GM18511 (cell line): ENCODE measurements at regions not wholly inside any gene's neighbourhood (a gene's known extent, or its start where the extent isn't known, plus 50 kb on each side); places are given as distances from the start of the nearest gene placed in this dataset.

Experiments
- ATAC-seq: cut with Tn5 transposase; IDR thresholded peaks from one replicate; pipeline ENCODE4 v1.9.1; 2021; ENCODE audit warnings: mild to moderate bottlenecking, moderate library complexity; ENCODE audit not compliant: unreplicated experiment

DNA sequence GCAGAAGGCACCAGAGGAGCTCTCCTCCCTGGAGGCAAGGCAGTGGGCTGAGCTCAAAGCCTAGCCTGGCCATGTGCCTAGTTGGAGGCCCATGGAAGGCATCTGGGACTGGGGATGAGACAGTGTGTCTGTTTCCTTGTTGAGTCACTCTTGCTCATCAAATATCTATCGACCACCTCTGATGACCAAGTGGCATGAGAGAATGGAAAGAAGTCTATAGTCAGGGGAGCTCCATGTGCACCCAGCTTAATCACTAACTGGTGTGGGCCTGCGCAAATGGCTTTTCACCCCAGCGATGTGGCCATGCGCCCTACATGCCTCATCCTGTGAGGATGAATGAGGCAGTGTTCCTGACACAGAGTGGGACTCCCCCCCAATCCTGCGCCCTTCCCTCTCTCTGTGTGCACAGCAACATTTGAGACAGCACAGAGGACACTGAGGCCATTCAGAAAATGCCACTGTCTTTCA lies 229.9 kb downstream of the RPS24 start:
- ATAC-seq: no peak

DNA sequence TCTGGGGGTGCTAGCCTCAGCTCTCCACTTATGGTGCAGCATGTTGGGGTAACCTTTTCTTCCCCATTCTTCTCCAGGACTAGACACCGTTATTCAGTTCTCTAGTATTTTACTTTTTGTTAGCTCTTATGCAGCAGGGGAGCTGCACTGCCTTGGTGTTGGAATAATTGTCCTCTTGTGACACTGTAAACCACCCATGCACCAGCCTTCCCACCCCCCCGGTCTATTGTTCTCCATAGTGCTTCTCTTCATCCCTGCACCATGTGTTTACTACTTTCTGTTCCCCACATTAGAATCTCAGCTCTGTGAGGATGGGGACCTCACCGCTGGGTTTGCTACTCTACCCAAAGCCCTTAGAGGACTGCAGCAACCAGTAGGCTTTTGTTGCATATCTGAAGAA lies 230.7 kb downstream of the RPS24 start:
- ATAC-seq: no peak

DNA sequence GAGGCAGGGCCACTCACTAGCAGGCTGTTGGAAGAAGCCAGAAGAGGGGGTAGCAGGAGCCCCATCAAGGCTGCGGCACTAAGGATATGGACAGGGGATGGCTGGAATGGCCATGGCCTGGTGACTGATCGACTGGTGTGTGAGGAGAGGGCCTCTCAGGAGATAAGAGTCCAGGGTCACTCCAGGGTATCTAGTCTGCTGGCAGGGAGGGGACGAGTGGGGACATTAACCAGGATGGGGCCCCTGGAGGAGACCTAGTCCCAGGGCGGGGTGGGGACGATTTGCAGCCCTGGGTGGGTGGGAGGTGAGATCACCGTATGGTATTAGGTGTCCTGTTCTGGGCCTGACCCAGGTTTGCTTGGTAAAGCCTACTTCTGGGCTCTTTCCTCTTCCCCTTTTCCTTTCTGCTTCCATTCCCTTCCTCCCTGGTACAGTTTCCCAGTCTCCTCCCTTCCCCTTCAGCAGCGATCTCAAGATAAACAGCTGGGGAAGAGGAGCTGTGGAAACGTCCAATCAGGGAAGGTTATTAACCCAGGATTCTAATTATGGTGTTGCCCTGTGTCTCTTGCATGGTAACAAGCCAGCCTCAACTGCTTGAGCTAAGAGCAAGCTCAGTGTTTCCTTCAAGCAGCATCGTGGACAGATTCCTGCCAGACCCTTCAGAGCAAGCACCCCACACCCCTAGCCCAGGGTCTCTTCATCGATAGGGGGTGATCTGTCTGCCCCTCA lies 233.2 kb downstream of the RPS24 start:
- ATAC-seq: no peak

DNA sequence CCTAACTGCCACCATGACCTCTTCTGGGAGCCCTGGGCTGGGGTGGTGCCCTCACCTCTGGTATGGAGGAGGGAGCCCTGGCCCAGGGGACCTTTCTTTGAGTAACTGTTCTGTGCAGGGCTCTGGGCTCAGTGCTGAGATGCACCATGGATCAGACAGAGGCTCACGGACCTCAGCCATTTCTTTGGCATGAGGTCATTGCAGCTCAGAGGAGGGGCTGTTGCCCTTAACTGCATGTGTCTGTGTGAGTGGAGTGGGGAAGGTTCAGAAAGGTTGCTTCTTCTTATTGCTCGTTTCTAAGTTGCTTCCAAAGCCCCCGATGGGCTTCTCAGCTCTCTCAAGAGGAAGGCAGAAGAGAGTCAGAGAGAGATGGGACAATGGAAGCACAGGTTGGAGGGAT lies 233.9 kb downstream of the RPS24 start:
- ATAC-seq: no peak

DNA sequence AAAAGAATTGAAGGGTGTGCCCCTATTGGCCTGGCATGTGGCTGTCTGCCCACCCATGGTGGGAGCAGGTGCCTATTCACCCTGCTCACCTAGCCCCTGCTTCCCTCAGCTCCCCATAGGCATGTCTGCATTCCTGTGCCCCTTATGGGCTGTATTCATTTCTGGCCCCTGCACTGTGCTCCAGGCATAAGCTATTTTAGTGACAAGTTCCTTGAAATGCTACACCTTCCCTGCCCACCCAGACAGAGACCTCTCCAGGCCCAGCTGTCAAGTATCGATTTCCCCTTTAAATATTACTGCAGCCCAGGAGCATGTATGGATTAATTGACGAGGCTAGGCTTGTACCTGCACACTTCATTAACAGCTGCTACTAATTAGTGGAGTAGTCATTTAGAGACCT lies 235.4 kb downstream of the RPS24 start:
- ATAC-seq: no peak

DNA sequence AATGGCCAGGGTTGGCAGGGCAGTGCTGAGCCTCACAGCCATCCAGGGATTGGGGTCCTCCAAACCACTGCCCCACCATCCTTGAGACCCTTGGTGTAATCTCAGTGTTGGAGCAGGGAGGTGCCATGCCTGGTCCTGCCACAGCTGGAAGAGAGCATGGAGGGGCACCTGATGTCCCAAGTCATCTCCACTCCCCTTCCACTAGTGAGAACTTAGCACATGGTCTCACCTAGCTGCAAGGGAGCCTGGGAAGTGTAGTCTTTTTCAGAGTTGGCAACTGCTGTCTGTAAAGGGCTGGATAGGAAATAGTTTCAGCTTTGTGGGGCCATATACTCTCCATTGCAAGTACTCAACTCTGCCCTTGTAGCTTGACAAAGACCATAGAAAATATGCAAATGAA lies 238.7 kb downstream of the RPS24 start:
- no peak for ATAC-seq

DNA sequence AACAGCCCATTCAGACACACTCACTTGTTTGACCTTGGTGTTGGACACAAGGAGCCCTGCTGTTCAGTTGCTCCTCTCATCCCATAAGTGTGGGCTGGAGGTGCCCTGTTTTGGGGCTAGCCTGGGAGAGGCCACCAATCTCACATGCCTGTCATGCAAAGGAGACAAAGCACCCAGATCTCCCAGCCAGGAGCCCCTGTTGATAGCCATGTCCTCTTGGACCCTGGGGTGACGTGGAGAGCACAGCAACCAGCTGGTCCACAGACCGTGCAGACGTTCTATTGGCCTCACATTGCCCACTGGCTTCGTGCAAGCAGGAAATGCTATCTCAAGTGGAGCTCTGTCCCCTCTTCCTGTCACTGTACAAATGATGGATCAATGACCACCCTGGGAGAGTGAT lies 240.8 kb downstream of the RPS24 start:
- ATAC-seq: no peak

DNA sequence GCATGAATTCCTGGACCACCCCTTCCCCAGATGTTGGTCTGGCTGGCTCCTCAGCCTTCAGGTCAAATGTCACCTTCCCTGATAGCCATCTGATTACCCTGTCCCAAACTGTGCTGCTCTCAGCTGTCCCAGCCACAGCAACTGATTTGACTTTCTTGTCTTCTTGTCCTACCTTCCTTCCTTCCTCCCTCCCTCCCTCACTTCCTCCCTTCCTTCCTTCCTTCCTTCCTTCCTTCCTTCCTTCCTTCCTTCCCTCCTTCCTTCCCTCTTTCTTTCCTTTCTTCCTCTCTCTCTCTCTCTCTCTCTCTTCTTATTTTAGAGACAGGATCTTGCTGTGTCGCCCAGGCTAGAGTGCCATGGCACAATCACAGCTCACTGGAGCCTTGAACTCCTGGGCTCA lies 242.5 kb downstream of the RPS24 start:
- no peak for ATAC-seq

DNA sequence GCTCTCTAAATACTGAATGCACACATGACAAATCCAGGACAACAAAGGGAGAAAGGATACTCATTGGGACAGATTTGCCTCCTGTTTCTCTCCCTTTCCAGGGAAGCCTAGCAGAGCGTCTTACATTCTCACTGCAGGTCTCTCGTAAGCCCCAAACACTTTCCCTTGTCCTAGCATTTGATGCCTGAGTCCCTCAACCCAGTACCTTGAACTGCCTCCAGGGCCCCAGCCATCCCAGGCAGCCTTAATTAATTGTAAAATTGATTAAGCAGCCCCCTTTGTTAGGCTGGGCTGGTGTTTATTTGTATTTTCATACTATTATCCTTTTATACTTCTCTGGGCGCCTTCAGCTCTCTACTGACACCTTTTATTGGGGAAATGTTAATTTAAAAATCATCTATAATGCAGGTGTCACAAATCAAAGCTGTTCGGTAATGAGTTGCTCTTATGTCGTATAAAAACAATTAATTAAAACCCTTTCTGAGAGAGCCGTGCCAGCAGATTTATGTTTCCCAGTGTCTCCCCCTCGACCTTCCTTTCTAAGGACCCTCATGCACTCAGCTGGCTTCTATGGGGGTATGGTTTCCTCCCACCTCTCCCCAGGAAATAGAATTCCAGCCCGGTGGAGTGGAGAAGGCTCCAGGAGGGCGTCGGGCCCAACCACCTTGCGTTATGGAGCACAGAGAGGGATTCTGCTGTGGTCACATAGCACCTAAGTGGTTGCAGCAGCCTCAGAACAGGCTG lies 243.8 kb downstream of the RPS24 start:
- ATAC-seq: no peak

DNA sequence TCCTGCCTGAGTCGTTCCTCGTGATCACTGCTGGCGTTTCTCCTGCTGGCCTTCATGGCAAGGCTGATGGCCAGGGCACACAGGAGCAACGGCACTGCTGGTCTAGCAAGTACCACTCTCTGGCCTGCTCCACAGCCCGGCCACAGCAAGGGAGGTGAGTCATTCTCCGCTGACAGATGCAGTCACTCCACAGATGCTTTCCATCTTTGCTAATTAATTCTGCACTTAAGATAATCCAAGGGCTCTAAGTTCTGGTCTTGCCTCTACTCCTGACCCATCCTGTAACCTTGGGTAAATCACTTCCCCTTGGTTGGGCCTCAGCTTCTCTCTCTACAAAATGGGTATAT lies 244.4 kb downstream of the RPS24 start:
- ATAC-seq: no peak

DNA sequence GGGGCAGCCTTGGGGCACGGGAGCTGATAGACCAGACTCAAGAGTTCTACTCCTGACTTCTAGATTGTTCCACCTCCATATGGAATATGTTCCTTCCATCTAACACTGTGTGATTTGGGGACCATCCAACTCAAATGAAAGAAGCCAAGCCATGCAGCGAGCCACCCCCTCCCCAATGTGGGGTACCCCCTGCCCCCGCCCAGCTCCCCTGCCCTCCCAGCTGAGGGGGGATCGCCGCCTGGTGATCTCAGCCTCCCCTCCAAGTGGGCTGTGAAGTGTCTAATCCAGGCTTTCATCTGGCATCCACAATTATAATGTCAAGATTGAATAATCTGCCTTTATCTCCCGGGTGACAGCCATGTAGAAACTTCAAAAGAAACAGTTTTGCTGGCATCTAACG lies 246.1 kb downstream of the RPS24 start:
- no peak for ATAC-seq

DNA sequence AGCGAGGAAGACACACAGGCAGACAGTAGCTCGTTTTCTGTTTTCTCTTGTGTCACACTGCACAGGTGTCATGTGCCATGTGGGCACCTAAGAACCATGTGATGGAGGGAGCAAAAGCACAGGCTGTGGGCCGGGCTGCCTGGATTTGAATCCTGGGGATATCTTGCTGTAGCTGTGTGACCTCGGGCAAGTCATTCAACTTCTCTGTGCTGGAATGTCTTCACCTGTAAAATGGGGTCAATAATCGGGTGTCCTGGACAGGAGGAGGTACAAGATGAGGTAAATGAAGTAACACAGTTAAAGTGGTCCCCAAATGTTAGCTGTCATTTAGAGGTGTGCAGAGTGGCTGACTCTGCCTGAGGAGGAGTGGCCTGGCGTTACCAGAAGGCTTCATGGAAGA lies 246.9 kb downstream of the RPS24 start:
- ATAC-seq: no peak

DNA sequence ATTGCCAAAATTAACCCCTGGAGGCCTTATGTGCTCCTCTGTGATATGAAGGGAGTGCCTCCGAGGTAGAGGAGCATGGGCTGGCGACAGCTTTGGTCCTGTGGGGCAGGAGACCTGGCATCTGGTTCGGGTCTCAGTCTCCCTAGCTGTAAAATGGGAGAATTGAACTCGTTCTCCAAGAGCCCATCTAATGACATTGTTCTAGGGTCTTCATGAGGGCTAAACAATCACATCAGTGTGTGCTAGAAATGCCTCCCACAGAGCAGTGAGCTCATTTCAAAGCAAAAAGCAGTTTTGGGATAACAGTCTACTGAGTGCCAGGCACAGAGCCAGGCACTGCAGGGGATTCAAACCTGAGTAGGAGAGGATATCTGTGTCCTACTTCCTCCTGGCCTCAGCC lies 248.0 kb downstream of the RPS24 start:
- ATAC-seq: no peak

DNA sequence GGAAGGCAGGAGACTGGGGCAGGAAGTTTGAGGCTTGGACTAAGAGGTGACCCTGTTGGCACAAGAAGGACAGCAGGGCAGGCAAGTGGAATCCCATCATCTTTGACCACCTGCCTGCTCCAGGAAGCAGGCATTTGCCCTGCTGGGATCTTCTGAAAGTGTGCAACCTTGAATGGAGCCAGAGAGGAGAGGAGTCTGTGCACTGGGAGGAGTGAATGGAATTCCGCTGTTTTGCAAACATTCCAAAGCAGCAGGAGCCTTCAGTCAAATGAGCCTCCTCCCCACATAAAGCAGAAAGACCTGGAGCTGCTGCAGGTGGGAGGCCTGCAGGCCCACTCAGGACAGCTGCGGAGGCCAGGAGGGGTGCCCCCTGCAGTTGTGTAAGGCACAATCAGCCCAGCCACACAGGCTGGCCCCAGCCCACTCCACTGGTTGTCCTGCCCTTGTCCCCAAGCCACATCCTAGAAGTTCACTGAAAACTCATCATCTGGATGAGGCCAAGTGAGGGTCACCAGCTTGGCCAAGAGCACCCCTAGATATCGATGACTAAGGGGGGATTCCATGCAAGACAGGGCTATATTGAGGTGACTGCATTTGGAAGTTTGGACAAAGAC lies 249.5 kb downstream of the RPS24 start:
- ATAC-seq: no peak

DNA sequence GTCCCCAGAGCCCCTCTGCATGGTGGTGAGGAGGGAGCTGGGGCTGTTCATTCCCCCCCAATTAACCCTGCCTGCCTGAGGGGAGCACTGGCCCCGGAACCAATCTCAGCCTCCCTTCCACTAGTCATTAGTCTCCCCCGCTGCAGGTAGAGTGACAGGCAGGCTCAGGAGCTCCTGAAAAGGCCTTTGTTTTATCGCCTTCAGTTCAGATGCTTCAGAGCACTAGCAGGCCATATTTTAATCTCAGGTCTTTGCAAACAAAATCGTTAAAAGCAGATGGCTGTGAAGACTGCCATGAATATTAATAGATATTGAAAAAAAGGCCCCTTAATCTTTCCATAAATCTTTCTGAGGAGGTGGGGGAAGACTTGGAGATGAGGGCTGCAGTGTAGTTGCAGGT lies 250.7 kb downstream of the RPS24 start:
- no peak for ATAC-seq

DNA sequence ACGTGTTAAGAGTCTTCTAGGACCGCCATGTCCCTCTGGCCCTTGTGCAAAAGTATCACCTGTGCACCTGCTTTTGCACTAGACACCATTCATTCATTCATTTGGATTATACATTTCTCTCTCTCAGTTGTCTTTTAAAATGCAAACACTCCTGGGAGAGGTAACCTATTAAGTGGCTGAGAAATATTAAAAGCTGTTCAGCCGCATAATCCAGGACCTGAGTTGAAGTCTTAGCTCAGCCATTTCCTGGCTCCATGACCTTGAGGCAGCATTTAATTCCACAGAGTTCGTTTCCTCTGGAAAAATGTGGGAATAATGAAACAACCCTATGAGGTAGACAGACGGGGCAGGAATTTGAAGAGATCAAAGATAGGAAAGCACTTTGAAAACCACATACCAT lies 251.6 kb downstream of the RPS24 start:
- ATAC-seq: no peak

DNA sequence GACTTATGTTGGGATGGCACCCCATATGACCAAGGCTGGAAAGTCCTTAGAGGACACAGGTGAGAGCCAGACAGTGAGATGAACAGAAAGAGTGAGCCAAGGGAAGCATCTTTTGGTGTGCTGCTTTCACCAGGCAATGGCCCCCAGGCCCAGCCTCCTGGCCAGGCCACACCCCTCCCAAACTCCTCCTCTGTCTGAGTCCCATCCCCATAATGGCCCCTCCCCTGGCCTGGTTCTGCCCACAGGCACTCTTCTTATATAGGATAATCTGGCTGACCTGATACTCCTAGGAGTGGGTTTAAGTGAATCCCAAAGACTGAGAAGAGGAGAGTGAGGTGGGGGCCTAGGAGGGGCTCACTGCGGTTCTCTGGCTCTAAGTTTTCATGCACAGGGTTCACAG lies 252.5 kb downstream of the RPS24 start:
- no peak for ATAC-seq

DNA sequence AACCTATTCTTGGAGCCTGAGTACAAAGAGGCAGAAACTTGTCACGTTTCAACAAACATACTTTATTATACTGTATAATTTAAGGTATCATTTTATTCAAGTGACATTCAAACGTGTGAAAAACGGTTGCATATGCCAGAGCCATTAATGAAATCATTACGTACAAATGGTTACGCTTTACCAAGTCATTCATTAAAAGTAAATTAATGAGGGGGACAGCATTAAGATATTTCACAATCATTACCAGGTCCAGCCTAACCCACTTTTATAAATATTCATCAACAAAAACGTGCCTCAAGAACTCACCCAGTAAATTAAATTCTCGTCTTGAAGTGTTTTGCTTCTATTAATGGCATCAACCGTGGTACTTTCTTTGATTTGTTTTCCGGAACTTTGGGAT lies 253.0 kb downstream of the RPS24 start:
- ATAC-seq: no peak

DNA sequence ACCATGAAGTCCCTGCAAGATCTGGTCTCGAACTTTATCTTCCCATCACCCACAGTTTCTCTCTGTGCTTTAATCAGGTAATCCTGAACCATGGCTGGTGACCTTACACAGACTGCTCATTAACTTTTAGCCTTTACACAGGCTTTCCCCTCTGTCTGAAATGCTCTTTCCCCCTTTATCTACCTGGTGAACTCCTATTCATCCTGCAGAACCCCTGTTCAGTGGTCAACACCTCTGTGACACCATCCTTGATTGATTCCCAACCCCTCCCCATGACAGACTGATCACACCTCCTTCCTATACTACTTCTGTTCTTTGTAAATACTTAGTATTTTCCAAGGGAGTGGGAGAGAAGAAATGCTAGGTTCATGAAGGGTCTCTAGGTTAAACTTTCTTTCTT lies 254.0 kb downstream of the RPS24 start:
- ATAC-seq: no peak

DNA sequence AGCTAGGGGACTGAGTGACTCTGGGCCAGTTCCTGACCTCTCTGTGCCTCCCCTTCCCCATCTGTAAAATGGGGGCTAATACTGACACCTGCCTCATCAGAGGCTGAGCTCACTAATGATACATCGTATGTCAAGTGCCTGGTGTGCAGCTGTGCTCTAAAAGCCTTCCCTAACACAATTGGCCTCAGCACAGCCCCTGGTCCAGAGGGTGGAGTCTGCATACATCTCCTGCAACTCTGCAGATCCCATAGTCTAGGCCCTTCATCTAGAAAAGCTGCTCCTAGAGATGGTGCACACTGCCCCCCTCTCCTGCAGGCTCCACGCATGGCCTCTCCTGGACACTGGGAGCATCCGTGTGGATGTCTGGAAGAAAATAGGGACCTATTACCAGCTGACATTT lies 255.0 kb downstream of the RPS24 start:
- no peak for ATAC-seq

DNA sequence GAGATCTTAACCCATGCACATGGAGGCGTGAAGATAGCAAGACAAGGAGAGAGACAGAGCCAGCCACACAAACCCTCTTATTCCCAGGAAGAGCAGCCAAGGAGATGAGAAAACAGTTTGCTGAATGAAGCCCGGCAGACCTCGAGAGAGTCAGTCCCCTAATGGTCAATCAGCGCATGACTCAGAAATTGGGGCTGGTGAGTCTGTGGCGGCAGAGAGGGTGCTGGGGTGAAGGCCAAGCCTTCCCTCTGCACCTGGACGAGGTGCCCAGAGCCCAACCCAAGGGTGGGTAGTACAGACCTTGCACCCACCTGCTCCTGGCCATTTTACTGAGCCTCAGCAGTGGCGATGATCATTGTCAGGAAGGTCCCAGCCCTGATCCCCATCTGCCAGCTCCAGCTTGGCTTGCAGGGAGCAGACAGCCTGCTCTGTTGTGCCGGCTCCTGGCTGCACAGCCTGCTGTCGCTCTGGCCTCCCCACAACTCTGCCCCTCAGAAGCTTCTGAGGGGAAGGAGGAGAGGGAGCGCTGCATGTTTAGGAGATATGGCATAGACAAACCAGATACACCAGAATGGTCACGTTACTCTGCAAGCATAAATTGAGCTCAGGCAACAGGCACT lies 256.6 kb downstream of the RPS24 start:
- no peak for ATAC-seq

DNA sequence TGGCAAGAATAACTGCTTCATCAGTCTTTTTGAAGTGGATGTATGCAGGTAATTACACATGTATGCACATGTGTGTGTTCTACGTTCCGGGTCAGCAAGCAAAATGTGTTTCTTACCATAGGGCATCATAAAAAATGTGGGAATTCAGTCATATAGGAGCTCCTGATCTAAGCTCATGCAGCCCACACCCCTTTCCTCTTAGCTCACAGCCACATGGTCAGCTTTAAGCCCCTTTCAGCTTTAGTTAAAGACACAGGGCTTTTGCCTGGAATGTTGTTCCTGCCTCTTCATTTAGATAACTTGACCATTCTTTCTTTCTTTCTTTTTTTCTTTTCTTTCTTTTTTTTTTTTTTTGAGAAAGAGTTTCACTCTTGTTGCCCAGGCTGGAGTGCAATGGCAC lies 258.1 kb downstream of the RPS24 start:
- ATAC-seq: no peak
